C4-2B (cell line): ENCODE measurements at regions not wholly inside any gene's neighbourhood (a gene's known extent, or its start where the extent isn't known, plus 50 kb on each side); places are given as distances from the start of the nearest gene placed in this dataset.

ENCODE experiments used
- CTCF ChIP-seq: fragments of 450-650 bp; conservative IDR thresholded peaks from 2 replicates; pipeline ENCODE4 v1.5.1; 2017; ENCODE audit warnings: mild to moderate bottlenecking
- ZFX ChIP-seq: fragments of 450-650 bp; IDR thresholded peaks from 2 replicates; pipeline ENCODE4 v1.6.1; 2017

- TF ChIP-seq CTCF (no peak), ZFX (no peak)
Measured at GRCh38 chr17:5718726-5719125, 134.4 kb upstream of the NLRP1 start.
